ENCODE measurements at regions not wholly inside any gene's neighbourhood (a gene's known extent, or its start where the extent isn't known, plus 50 kb on each side); places are given as distances from the start of the nearest gene placed in this dataset.

DNA sequence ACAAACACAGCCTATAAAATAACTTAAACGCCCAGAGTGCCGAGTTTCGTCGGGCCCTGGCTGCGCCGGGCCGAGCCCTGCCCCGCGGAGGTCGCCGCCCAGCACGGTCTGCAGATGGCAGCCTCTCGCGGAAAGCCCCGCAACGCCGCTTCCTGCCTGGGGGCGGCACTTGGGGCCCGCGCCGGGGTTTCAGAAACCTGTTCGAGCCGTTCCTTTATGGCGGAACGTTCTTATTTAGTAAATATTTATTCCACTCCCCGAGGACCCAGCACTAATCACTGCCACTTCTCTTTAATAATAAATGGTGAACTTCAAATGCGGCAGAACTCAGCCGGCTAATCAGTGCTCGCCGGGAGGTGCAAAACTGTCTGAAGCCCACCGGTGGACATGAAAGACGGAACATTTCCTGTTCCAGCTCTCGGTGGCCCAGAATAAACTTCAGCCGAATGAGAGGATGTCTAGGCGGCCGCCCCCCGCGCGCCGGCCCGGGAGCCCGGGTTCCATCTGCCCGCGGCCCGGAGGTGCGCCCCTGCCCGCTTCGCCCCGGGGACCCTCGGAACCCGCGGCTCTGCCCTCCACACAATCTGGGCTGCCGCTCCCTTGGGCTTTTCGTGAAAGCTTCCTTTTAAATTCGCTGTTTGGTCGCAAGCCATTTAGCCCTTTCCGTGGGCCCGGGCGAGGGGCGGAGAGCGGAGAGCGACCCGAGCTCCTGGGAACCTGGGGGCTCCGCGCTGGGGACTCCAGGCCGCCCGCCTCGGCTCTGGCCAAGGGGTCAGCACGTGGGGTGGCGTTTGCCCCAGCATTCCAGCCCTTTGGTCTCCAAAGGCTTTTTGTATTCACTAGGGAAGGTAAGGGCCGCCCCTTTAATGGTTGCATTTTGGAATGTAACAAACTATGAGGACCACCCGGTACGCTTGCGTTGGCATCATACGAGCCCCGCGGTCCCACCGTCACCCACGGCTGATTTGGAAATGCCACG, 110.8 kb upstream of the ATP11B start:
- Histone ChIP-seq H3K4me3 (peak overlapping the region; percentile 55 to 64), H3K36me3 (ENCODE audit: low read depth, missing control alignments) (no peaks in the 10 kb centered on the region), H3K27ac (peak overlapping the region in 1 of 2 donors; percentile 44), H3K9me3 (no peaks in the 10 kb centered on the region), H3K4me1 (no peaks in the 10 kb centered on the region), H3K27me3 (no peaks in the 10 kb centered on the region)
- intact Hi-C loops (cut with DNase I; ENCODE audit: low total_unique reads), result loop anchor here (10.0 kb wide), 1 partner anchor 968 kb away; the partner anchor contains the start of gene SOX2
- no peak for TF ChIP-seq POLR2A (IDR thresholded peaks at IDR 0.05)
- TF ChIP-seq, protein P1, sequence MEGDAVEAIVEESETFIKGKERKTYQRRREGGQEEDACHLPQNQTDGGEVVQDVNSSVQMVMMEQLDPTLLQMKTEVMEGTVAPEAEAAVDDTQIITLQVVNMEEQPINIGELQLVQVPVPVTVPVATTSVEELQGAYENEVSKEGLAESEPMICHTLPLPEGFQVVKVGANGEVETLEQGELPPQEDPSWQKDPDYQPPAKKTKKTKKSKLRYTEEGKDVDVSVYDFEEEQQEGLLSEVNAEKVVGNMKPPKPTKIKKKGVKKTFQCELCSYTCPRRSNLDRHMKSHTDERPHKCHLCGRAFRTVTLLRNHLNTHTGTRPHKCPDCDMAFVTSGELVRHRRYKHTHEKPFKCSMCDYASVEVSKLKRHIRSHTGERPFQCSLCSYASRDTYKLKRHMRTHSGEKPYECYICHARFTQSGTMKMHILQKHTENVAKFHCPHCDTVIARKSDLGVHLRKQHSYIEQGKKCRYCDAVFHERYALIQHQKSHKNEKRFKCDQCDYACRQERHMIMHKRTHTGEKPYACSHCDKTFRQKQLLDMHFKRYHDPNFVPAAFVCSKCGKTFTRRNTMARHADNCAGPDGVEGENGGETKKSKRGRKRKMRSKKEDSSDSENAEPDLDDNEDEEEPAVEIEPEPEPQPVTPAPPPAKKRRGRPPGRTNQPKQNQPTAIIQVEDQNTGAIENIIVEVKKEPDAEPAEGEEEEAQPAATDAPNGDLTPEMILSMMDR (IDR thresholded peaks at IDR 0.05), result peak in 2 of 3 experiments; percentile 20 to 45
- DNase-seq, result peak; percentile 67
- WGBS, 2 donors, result 1% methylated on average over 42 to 80 of the region's 80 CpGs

DNA sequence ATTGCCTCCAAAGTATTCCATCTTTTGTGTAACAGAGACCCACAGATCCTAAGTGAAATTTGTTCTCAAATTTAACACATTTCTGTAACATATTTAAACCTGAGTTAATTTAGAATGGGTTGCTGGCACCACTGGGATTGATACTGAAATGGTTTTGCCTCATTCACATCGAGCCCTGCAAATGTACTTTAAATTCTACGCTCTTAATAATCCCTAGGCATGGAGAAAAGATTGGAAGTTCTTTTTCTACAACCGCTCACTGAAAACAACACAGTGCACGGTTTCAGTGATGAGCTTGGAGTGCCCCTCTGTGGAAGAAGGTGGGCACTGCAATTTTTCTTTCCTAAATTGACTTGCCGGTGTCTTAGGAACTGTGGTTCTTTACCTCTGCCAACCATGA, 109.9 kb upstream of the ATP11B start:
- Histone ChIP-seq H3K4me1 (no peaks in the 10 kb centered on the region), H3K4me3 (peak overlapping the region in 1 of 2 donors; percentile 55), H3K27ac (no peak overlapping the region), H3K27me3 (no peaks in the 10 kb centered on the region), H3K9me3 (no peaks in the 10 kb centered on the region), H3K36me3 (ENCODE audit: low read depth, missing control alignments) (no peaks in the 10 kb centered on the region)
- TF ChIP-seq, protein P1 (IDR thresholded peaks at IDR 0.05), result peak; percentile 53 to 88 (median 82)
- TF ChIP-seq POLR2A (IDR thresholded peaks at IDR 0.05), result no peak
- WGBS, 2 donors, result 1% methylated on average over 5 of the region's 5 CpGs
- intact Hi-C loops (cut with DNase I; ENCODE audit: low total_unique reads), result loop anchor here (10.0 kb wide), 1 partner anchor 969 kb away; the partner anchor contains the start of gene SOX2
- peak; percentile 81 for DNase-seq

GRCh38 chr3:182683858-182684257, 109.4 kb upstream of the ATP11B start:
- DNase-seq, result no peak
- TF ChIP-seq, protein P1 (IDR thresholded peaks at IDR 0.05), result peak in 1 of 3 experiments; percentile 10
- TF ChIP-seq POLR2A (IDR thresholded peaks at IDR 0.05), result no peak
- Histone ChIP-seq H3K36me3 (ENCODE audit: low read depth, missing control alignments) (no peaks in the 10 kb centered on the region), H3K9me3 (no peaks in the 10 kb centered on the region), H3K27me3 (no peaks in the 10 kb centered on the region), H3K27ac (no peak overlapping the region), H3K4me3 (no peak overlapping the region), H3K4me1 (no peaks in the 10 kb centered on the region)
- intact Hi-C loops (cut with DNase I; ENCODE audit: low total_unique reads), result loop anchor here (10.0 kb wide), 1 partner anchor 969 kb away; the partner anchor contains the start of gene SOX2
- WGBS, 2 donors, result 0 to 6% methylated on average over 1 of the region's 1 CpG

DNA sequence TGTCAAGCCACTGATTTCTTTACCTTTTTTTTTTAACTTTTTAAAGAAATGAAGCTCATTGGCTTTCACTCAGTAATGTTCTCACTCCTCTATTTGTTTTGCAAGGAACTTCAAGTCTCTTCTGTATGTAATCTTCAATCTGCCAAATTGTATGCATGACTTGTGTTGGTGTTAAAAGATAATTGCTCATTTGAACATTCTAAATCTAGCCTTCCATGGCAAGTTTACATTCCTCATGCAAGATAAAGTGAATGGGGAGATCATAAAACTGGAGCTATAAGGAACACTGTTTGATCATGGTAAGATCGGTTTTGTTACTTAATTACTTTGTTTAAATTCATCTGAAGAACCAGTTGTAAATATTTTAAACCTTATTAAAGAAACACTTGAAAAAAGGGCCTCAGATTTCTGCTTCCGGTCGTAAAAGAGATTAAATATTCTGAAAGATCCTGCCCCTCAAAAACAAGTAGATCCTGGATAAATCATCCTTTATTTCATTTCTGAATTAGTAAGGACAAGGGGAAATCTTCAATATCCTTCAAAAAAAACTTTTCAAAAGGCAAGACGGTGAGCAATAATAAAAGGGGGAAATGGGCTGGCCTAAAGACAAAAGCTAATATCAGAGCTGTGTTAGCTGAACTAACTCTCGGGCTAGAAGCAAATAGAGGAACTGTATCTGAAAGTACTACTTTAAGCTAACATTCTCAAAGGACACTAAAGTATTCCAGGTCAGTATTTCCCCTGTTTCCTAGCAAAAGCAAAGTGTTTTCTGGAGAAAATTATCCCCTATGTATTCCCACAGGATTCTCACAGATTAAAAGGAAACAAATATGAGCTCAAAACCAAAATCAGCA, 107.0 kb upstream of the ATP11B start:
- TF ChIP-seq, protein P1 (IDR thresholded peaks at IDR 0.05), result no peak
- TF ChIP-seq POLR2A (IDR thresholded peaks at IDR 0.05), result no peak
- intact Hi-C loops (cut with DNase I; ENCODE audit: low total_unique reads), result loop anchor here (10.0 kb wide), 1 partner anchor 971 kb away; the partner anchor contains the start of gene SOX2

More for the DNA sequence above, 107.0 kb upstream of the ATP11B start:
- Histone ChIP-seq H3K4me1 (no peaks in the 10 kb centered on the region), H3K27ac (no peak overlapping the region), H3K36me3 (ENCODE audit: low read depth, missing control alignments) (no peaks in the 10 kb centered on the region), H3K27me3 (no peaks in the 10 kb centered on the region), H3K9me3 (no peaks in the 10 kb centered on the region), H3K4me3 (no peak overlapping the region)
- no peak for DNase-seq
- 65 to 69% methylated on average over 5 of the region's 5 CpGs for WGBS, 2 donors

Measured in testis (tissue), 2 donors.